Retinal pigment epithelial cell (primary cell): ENCODE measurements at regions not wholly inside any gene's neighbourhood (a gene's known extent, or its start where the extent isn't known, plus 50 kb on each side); places are given as distances from the start of the nearest gene placed in this dataset.
"Not testable (repeated sequence)": the region's sequence is repeated elsewhere in the genome, so short reads cannot be mapped to it uniquely, and the experiment has no call there.

Experiments used
- DNase-seq: peaks from one replicate; pipeline ENCODE4 v3.0.0-alpha.2; 2010; ENCODE audit warnings: low read depth
- H3K4me3 ChIP-seq: 2 replicates; pipeline ENCODE4 v1.5.1; 2011; ENCODE audit warnings: mild to moderate bottlenecking, low read length, control low read depth, moderate library complexity
- CTCF ChIP-seq: conservative IDR thresholded peaks from 2 replicates; pipeline ENCODE4 v1.5.1; 2011; ENCODE audit warnings: low read depth, low read length, control low read depth, inconsistent platforms

- H3K4me3 ChIP-seq, result no peak overlapping the region
- TF ChIP-seq CTCF, result no peak
- no peak for DNase-seq
Observed at GRCh38 chr18:4797002-4797685, 342.0 kb upstream of the DLGAP1 start.

- no peak for DNase-seq
- no peak for TF ChIP-seq CTCF
- no peak overlapping the region for H3K4me3 ChIP-seq
Observed at GRCh38 chr18:4789506-4789905, 334.4 kb upstream of the DLGAP1 start.

GRCh38 chr18:4781873-4782272 lies 326.8 kb upstream of the DLGAP1 start:
- TF ChIP-seq CTCF, result no peak

GRCh38 chr18:4765401-4765800 lies 310.3 kb upstream of the DLGAP1 start:
- no peak for DNase-seq
- no peak for TF ChIP-seq CTCF
- H3K4me3 ChIP-seq, result no peak overlapping the region

More at GRCh38 chr18:4781873-4782272, 326.8 kb upstream of the DLGAP1 start:
- DNase-seq, result no peak
- H3K4me3 ChIP-seq, result no peak overlapping the region

GRCh38 chr18:4762330-4762729 lies 307.2 kb upstream of the DLGAP1 start:
- no peak for TF ChIP-seq CTCF
- DNase-seq, result no peak

GRCh38 chr18:4758980-4759379 lies 303.9 kb upstream of the DLGAP1 start:
- no peak overlapping the region for H3K4me3 ChIP-seq
- no peak for DNase-seq
- TF ChIP-seq CTCF, result no peak

More at GRCh38 chr18:4762330-4762729, 307.2 kb upstream of the DLGAP1 start:
- H3K4me3 ChIP-seq, result no peak overlapping the region

- DNase-seq, result no peak
- no peak for TF ChIP-seq CTCF
- H3K4me3 ChIP-seq, result no peak overlapping the region
Observed at GRCh38 chr18:4755848-4756247, 300.7 kb upstream of the DLGAP1 start.

- not testable (repeated sequence) for DNase-seq, H3K4me3 ChIP-seq
Observed at GRCh38 chr18:4753151-4753550, 298.0 kb upstream of the DLGAP1 start.
